AG04449 (cell line): ENCODE measurements at regions not wholly inside any gene's neighbourhood (a gene's known extent, or its start where the extent isn't known, plus 50 kb on each side); places are given as distances from the start of the nearest gene placed in this dataset.

Experiments used
- CTCF ChIA-PET: fragments of 350-600 bp; formaldehyde crosslinking; extraction: SDS; loops from one replicate; lab custom pipeline; 2021; ENCODE audit warnings: antibody characterized with exemption; lab: Yijun Ruan, JAX
- POLR2A ChIA-PET: fragments of 400-600, 350-600 bp; formaldehyde crosslinking; extraction: SDS; loops from one replicate; lab custom pipeline; 2020; ENCODE audit warnings: antibody characterized with exemption, inconsistent platforms; lab: Yijun Ruan, JAX
- DNase-seq: peaks from one replicate; pipeline ENCODE4 v3.0.0-alpha.2; 2010; ENCODE audit warnings: low read depth, low spot score
- H3K4me3 ChIP-seq: 2 replicates; pipeline ENCODE4 v1.5.1; 2011; ENCODE audit warnings: low read depth, mild to moderate bottlenecking, control low read depth, low read length
- CTCF ChIP-seq: IDR thresholded peaks from one replicate; pipeline ENCODE4 v1.5.1; 2011; ENCODE audit warnings: mild to moderate bottlenecking, moderate library complexity, low read length, control low read depth, inconsistent platforms; ENCODE audit not compliant: insufficient read depth; ENCODE audit errors: missing control alignments

GRCh38 chr3:139794469-139795265 is 116.9 kb upstream of the NMNAT3 start:
- POLR2A ChIA-PET: no interaction called here
- no peak for DNase-seq
- CTCF ChIA-PET: no interaction called here
- no peak for TF ChIP-seq CTCF
- H3K4me3 ChIP-seq: no peak overlapping the region

- H3K4me3 ChIP-seq: no peak overlapping the region
- ChIA-PET POLR2A (no interaction called here), CTCF (no interaction called here)
- TF ChIP-seq CTCF: no peak
- no peak for DNase-seq
Observed at GRCh38 chr3:139793408-139793807, 115.6 kb upstream of the NMNAT3 start.

GRCh38 chr3:139780593-139780992 is 102.8 kb upstream of the NMNAT3 start:
- TF ChIP-seq CTCF: no peak
- ChIA-PET POLR2A (no interaction called here), CTCF (no interaction called here)
- no peak for DNase-seq
- H3K4me3 ChIP-seq: no peak overlapping the region

- no peak overlapping the region for H3K4me3 ChIP-seq
- ChIA-PET CTCF (no interaction called here), POLR2A (no interaction called here)
- DNase-seq: no peak
- TF ChIP-seq CTCF: no peak
Observed at GRCh38 chr3:139778682-139779233, 101.0 kb upstream of the NMNAT3 start.

GRCh38 chr3:139774560-139775302 is 97.0 kb upstream of the NMNAT3 start:
- CTCF ChIA-PET: no interaction called here
- POLR2A ChIA-PET: no interaction called here
- DNase-seq: no peak
- no peak for TF ChIP-seq CTCF
- H3K4me3 ChIP-seq: no peak overlapping the region
